Activated naive CD4-positive, alpha-beta T cell treated with anti-CD3 and anti-CD28 coated beads, Interleukin-2, amount 50 U/mL, for 24 hours (primary cell): ENCODE measurements at regions not wholly inside any gene's neighbourhood (a gene's known extent, or its start where the extent isn't known, plus 50 kb on each side); places are given as distances from the start of the nearest gene placed in this dataset.
A peak's percentile ranks its signal among the peaks of the same experiment; 100 is the strongest.

ENCODE experiments used
- H3K27ac Mint-ChIP-seq: one replicate; pipeline ENCODE4 v1.8.0; 2021; ENCODE audit warnings: mild to moderate bottlenecking, mixed read lengths
- H3K27me3 Mint-ChIP-seq: one replicate; pipeline ENCODE4 v1.8.0; 2021; ENCODE audit warnings: mixed read lengths
- H3K36me3 Mint-ChIP-seq: one replicate; pipeline ENCODE4 v1.8.0; 2021; ENCODE audit warnings: mixed read lengths
- H3K4me1 Mint-ChIP-seq: one replicate; pipeline ENCODE4 v1.8.0; 2021; ENCODE audit warnings: mixed read lengths
- H3K4me3 Mint-ChIP-seq: one replicate; pipeline ENCODE4 v1.8.0; 2021; ENCODE audit warnings: mild to moderate bottlenecking, mixed read lengths
- H3K9me3 Mint-ChIP-seq: one replicate; pipeline ENCODE4 v1.8.0; 2021; ENCODE audit warnings: mixed read lengths

- Mint-ChIP-seq H3K36me3 (no peaks in the 10 kb centered on the region), H3K9me3 (peaks cover 8% of the 10 kb centered on the region), H3K4me3 (no peak overlapping the region), H3K4me1 (no peaks in the 10 kb centered on the region), H3K27ac (no peak overlapping the region), H3K27me3 (peaks cover 2% of the 10 kb centered on the region)
Observed at GRCh38 chr6:141653590-141653989, 479.1 kb upstream of the GJE1 start.

GRCh38 chr6:141641951-141642350 is 490.8 kb upstream of the GJE1 start:
- Mint-ChIP-seq H3K4me3 (no peak overlapping the region), H3K27ac (no peak overlapping the region), H3K9me3 (no peaks in the 10 kb centered on the region), H3K36me3 (no peaks in the 10 kb centered on the region), H3K27me3 (no peaks in the 10 kb centered on the region), H3K4me1 (no peaks in the 10 kb centered on the region)

DNA sequence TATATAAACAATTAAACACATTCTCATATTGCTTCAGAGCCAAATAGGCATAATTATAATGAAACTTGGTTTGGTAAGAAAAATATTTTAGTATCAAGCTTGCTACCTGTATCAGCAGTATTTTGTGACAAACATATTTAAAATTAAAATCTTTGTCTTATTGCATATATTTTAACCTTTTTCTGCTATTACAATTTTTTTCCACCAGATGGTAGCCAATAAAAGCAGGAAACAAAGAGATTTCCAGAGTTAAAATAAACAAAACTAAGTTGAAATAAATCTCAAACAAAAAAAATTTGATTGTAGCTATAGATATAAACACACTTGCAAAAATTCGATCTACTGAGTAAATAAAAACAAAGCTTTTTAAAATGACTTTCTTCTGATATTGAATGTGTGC is 491.3 kb upstream of the GJE1 start:
- Mint-ChIP-seq H3K36me3 (no peaks in the 10 kb centered on the region), H3K27ac (no peak overlapping the region), H3K4me3 (no peak overlapping the region), H3K9me3 (no peaks in the 10 kb centered on the region), H3K27me3 (no peaks in the 10 kb centered on the region), H3K4me1 (no peaks in the 10 kb centered on the region)

DNA sequence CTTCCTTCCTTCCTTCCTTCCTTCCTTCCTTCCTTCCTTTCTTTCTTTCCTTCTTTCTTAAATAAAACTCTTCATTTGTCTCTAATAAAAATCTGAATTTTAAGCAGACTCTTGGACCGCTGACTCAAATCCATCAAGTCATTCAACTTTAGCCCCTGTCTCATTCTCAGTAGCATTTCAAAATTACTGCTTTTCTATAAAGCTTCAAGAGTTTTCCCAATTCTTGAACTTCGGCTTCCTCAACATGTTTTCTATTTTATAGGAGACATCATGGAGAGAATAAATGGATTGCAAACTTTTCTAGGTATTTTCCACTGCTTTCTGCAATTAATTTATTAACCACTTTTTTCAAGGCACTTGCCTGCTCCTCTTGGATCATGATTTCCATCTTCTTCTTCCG is 497.1 kb upstream of the GJE1 start:
- no peaks in the 10 kb centered on the region for H3K36me3 Mint-ChIP-seq

DNA sequence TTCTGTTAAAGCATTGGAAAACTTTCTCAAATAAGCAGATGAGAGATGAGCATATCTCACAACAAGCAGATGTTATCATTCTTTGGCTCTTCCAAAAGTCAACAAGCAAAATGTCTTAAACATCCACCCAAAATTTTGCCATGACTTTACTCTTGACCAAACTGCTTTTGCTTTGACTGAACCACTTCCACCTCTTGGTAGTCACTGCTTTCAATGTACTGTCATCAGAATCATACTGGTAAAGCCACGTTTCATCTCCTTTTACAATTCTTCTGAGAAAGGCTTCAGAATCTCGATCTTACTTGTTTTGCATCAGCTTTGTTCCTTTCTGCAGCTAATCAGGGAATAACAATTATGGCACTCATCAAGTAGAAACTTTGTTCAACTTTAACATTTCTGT is 498.5 kb upstream of the GJE1 start:
- Mint-ChIP-seq H3K27ac (no peak overlapping the region), H3K4me3 (no peak overlapping the region), H3K9me3 (no peaks in the 10 kb centered on the region), H3K36me3 (no peaks in the 10 kb centered on the region), H3K27me3 (no peaks in the 10 kb centered on the region), H3K4me1 (no peaks in the 10 kb centered on the region)

More for the DNA sequence above, 497.1 kb upstream of the GJE1 start:
- Mint-ChIP-seq H3K9me3 (no peaks in the 10 kb centered on the region), H3K4me3 (no peak overlapping the region), H3K4me1 (no peaks in the 10 kb centered on the region), H3K27ac (peak overlapping the region; percentile 53), H3K27me3 (no peaks in the 10 kb centered on the region)

GRCh38 chr6:141624301-141624700 is 508.4 kb upstream of the GJE1 start:
- H3K4me3 Mint-ChIP-seq = no peak overlapping the region
- H3K4me1 Mint-ChIP-seq = no peaks in the 10 kb centered on the region
- H3K9me3 Mint-ChIP-seq = no peaks in the 10 kb centered on the region
- H3K36me3 Mint-ChIP-seq = no peaks in the 10 kb centered on the region
- peaks cover 7% of the 10 kb centered on the region for H3K27me3 Mint-ChIP-seq
- H3K27ac Mint-ChIP-seq = no peak overlapping the region

DNA sequence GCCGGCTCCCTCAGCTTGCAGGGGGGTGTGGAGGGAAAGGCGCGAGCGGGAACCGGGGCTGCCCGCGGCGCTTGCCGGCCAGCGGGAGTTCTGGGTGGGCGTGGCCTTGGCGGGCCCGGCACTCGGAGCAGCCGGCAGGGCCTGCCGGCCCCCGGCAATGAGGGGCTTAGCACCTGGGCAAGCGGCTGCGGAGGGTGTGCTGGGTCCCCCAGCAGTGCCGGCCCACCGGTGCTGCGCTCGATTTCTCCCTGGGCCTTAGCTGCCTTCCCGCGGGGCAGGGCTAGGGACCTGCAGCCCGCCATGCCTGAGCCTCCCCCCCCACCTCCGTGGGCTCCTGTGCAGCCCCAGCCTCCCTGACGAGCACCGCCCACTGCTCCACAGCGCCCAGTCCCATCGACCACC is 514.5 kb upstream of the GJE1 start:
- Mint-ChIP-seq H3K27me3 (no peaks in the 10 kb centered on the region), H3K9me3 (no peaks in the 10 kb centered on the region), H3K4me1 (no peaks in the 10 kb centered on the region), H3K36me3 (no peaks in the 10 kb centered on the region), H3K27ac (no peak overlapping the region), H3K4me3 (no peak overlapping the region)

- Mint-ChIP-seq H3K9me3 (peaks cover 4% of the 10 kb centered on the region), H3K27ac (no peak overlapping the region), H3K27me3 (peaks cover 1% of the 10 kb centered on the region), H3K36me3 (no peaks in the 10 kb centered on the region), H3K4me1 (no peaks in the 10 kb centered on the region), H3K4me3 (no peak overlapping the region)
Observed at GRCh38 chr6:141610741-141611140, 522.0 kb upstream of the GJE1 start.

DNA sequence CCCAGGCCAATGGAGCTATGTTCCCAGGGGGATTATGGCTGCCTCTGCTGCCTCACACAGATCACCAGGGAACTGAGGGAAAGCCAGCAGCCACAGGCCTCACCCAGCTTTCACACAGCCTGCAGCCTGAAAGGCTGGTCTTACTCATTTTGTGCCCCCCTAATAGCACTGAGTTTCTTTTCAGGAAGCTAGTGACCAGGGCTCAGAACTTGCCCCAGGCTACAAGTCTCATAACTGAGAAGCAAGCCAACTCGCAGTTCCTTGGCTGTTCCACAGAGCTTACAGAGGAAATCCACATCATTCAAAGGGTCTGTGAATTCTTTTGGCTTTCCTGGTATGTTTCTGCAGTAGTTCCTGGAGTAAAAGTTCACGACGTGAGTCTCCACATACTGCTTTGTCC is 524.8 kb upstream of the GJE1 start:
- no peaks in the 10 kb centered on the region for H3K36me3 Mint-ChIP-seq
- H3K4me1 Mint-ChIP-seq = no peaks in the 10 kb centered on the region
- peaks cover 1% of the 10 kb centered on the region for H3K27me3 Mint-ChIP-seq
- peaks cover 6% of the 10 kb centered on the region for H3K9me3 Mint-ChIP-seq
- H3K4me3 Mint-ChIP-seq = no peak overlapping the region
- H3K27ac Mint-ChIP-seq = no peak overlapping the region

- H3K27ac Mint-ChIP-seq = no peak overlapping the region
- H3K36me3 Mint-ChIP-seq = no peaks in the 10 kb centered on the region
- peaks cover 4% of the 10 kb centered on the region for H3K27me3 Mint-ChIP-seq
- H3K9me3 Mint-ChIP-seq = no peaks in the 10 kb centered on the region
- no peaks in the 10 kb centered on the region for H3K4me1 Mint-ChIP-seq
- no peak overlapping the region for H3K4me3 Mint-ChIP-seq
Observed at GRCh38 chr6:141598487-141598886, 534.2 kb upstream of the GJE1 start.

DNA sequence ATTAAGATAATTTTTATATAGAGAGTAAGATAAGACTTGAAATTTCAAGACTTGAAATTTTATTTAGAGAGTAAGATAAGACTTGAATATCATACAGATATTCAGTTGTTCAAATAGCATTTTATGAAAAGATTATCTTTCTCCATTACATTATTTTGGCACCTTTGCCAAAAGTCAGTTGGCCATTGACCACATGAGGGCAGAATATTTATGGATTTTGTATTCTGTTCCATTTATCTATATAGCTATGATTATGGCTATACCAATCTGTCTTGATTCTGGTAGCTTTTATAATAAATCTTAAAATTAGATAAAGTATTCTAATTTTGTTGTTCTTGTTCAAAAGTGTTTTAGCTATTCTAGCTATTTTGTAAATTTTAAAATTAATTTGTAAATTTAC is 537.9 kb upstream of the GJE1 start:
- Mint-ChIP-seq H3K27me3 (peaks cover 4% of the 10 kb centered on the region), H3K27ac (no peak overlapping the region), H3K36me3 (no peaks in the 10 kb centered on the region), H3K9me3 (no peaks in the 10 kb centered on the region), H3K4me1 (no peaks in the 10 kb centered on the region), H3K4me3 (no peak overlapping the region)

DNA sequence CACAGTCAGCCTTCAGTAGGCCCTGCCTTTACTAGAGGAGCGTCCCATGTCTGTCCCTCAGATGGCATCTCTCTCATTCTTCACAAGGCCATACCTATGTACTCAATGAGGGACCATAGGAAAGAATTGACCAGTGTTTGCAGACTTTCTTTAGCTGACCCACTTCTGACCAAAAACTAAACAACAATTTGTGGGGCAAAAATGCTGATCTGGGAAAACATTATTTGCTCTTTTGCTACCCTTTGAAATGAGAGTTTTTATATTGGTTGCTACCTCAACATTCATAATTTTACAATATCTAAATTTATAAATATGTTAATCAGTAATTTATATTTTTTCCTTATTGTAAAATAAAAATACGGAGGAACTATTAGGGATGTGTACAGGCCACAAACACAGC is 539.4 kb upstream of the GJE1 start:
- Mint-ChIP-seq H3K27ac (no peak overlapping the region), H3K36me3 (no peaks in the 10 kb centered on the region), H3K27me3 (peaks cover 4% of the 10 kb centered on the region), H3K9me3 (no peaks in the 10 kb centered on the region), H3K4me3 (no peak overlapping the region), H3K4me1 (no peaks in the 10 kb centered on the region)

GRCh38 chr6:141587482-141588266 is 545.1 kb upstream of the GJE1 start:
- Mint-ChIP-seq H3K4me1 (no peaks in the 10 kb centered on the region), H3K27me3 (peaks cover 2% of the 10 kb centered on the region), H3K27ac (no peak overlapping the region), H3K36me3 (no peaks in the 10 kb centered on the region), H3K9me3 (no peaks in the 10 kb centered on the region), H3K4me3 (no peak overlapping the region)

DNA sequence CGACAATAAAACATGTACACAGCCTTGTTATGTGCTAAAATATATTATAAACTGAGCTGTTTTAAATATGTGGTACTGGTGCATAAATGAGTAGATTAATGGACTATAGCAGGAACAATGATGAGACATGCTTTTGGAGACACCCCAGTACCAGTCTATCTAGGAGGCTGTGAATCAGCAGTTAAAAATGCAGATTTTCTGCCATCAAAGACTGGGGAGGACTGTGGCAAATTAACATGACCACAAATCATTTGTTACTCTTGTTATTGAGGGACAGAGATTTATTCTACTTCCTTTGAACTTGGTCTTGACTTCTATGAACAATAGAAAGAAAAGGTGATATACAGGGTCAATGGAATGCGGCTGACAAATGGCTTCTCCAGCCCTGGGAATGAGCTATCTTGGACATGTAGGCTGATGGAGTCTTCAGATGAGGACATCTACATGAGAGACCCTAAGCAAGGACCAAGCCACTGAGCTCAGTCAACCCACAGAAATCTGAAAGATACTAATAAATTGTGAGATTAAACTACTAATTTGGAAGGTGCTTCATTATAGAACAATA is 551.7 kb upstream of the GJE1 start:
- peaks cover 4% of the 10 kb centered on the region for H3K27me3 Mint-ChIP-seq
- H3K36me3 Mint-ChIP-seq = no peaks in the 10 kb centered on the region
- H3K27ac Mint-ChIP-seq = no peak overlapping the region
- no peaks in the 10 kb centered on the region for H3K4me1 Mint-ChIP-seq
- no peaks in the 10 kb centered on the region for H3K9me3 Mint-ChIP-seq
- H3K4me3 Mint-ChIP-seq = no peak overlapping the region

DNA sequence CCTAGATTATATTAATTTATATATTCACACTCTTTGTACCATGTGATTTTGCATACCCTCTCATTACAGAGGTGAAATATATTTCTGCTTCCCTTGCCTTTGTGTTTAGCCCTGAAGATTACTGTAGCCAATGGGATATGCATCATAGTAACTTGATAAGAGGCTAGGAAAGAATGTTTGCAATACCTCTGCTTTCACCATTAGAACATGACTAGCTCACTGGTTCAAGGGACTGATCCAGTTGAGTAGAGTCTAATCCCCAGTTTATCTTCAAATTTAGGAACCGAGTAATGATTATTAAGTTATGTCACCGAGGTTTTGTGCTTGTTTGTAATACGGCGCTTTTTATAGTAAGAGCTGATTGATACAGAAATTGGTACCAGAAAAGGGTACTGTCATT is 552.6 kb upstream of the GJE1 start:
- Mint-ChIP-seq H3K36me3 (no peaks in the 10 kb centered on the region), H3K27ac (no peak overlapping the region), H3K4me1 (no peaks in the 10 kb centered on the region), H3K4me3 (no peak overlapping the region), H3K27me3 (peaks cover 4% of the 10 kb centered on the region), H3K9me3 (no peaks in the 10 kb centered on the region)

GRCh38 chr6:141576751-141577150 is 556.0 kb upstream of the GJE1 start:
- Mint-ChIP-seq H3K27ac (no peak overlapping the region), H3K27me3 (peaks cover 4% of the 10 kb centered on the region), H3K4me3 (no peak overlapping the region), H3K9me3 (no peaks in the 10 kb centered on the region), H3K36me3 (no peaks in the 10 kb centered on the region), H3K4me1 (no peaks in the 10 kb centered on the region)
